ENCODE measurements at regions not wholly inside any gene's neighbourhood (a gene's known extent, or its start where the extent isn't known, plus 50 kb on each side); places are given as distances from the start of the nearest gene placed in this dataset.
"Not testable (repeated sequence)": the region's sequence is repeated elsewhere in the genome, so short reads cannot be mapped to it uniquely, and the experiment has no call there.

GRCh38 chr18:11367351-11367750, 218.0 kb upstream of the PIEZO2 start:
- Histone ChIP-seq H3K27me3 (replicated peaks; ENCODE audit: insufficient read depth) (no peaks in the 10 kb centered on the region), H2AFZ (no peak overlapping the region), H3K79me2 (ENCODE audit: insufficient read depth) (no peaks in the 10 kb centered on the region), H3K9ac (no peak overlapping the region), H3K36me3 (ENCODE audit: low read depth) (no peaks in the 10 kb centered on the region), H3K27ac (no peak overlapping the region), H3F3A (ENCODE audit: insufficient read depth) (no peaks in the 10 kb centered on the region), H3K4me2 (ENCODE audit: unreplicated experiment) (no peak overlapping the region), H3K4me3 (no peak overlapping the region), H4K20me1 (ENCODE audit: insufficient read depth) (no peaks in the 10 kb centered on the region), H3K9me3 (ENCODE audit: low read depth) (no peaks in the 10 kb centered on the region), H3K9me2 (ENCODE audit: insufficient read depth) (no peaks in the 10 kb centered on the region), H3K4me1 (ENCODE audit: insufficient read depth) (no peaks in the 10 kb centered on the region)
- no peak for TF ChIP-seq EZH2 (IDR thresholded peaks at IDR 0.05; ENCODE audit: insufficient read depth, poor library complexity, severe bottlenecking)
- no peak for TF ChIP-seq EZH2phosphoT487 (IDR thresholded peaks at IDR 0.05; ENCODE audit: insufficient read depth, low read depth)
- DNase-seq, result no peak
- in situ Hi-C loops (cut with MboI), result no loop called here

- no peak for DNase-seq
- no peaks in the 10 kb centered on the region for H3K9me3 ChIP-seq (ENCODE audit: low read depth)
- no peaks in the 10 kb centered on the region for H3K9me2 ChIP-seq (ENCODE audit: insufficient read depth)
- no peak overlapping the region for H2AFZ ChIP-seq
- no peak overlapping the region for H3K27ac ChIP-seq
- 76 to 77% methylated on average over 4 of the region's 4 CpGs for WGBS, 2 experiments (ENCODE audit: low coverage in 1 of 2, low lambda C conversion rate in 2 of 2, missing lambda C conversion rate in 2 of 2)
- no peaks in the 10 kb centered on the region for H3K4me1 ChIP-seq (ENCODE audit: insufficient read depth)
- H3K36me3 ChIP-seq (ENCODE audit: low read depth), result no peaks in the 10 kb centered on the region
- H3K4me3 ChIP-seq, result no peak overlapping the region
- in situ Hi-C loops (cut with MboI), result no loop called here
- TF ChIP-seq EZH2 (IDR thresholded peaks at IDR 0.05; ENCODE audit: insufficient read depth, poor library complexity, severe bottlenecking), result no peak
- no peak for TF ChIP-seq EZH2phosphoT487 (IDR thresholded peaks at IDR 0.05; ENCODE audit: insufficient read depth, low read depth)
- H3K9ac ChIP-seq, result no peak overlapping the region
- no peak overlapping the region for H3K4me2 ChIP-seq (ENCODE audit: unreplicated experiment)
- no peaks in the 10 kb centered on the region for H3F3A ChIP-seq (ENCODE audit: insufficient read depth)
- H4K20me1 ChIP-seq (ENCODE audit: insufficient read depth), result no peaks in the 10 kb centered on the region
- H3K27me3 ChIP-seq (replicated peaks; ENCODE audit: insufficient read depth), result no peaks in the 10 kb centered on the region
- no peaks in the 10 kb centered on the region for H3K79me2 ChIP-seq (ENCODE audit: insufficient read depth)
Measured at GRCh38 chr18:11366410-11366809, 217.0 kb upstream of the PIEZO2 start.

GRCh38 chr18:11362856-11363255, 213.5 kb upstream of the PIEZO2 start:
- WGBS, 2 experiments (ENCODE audit: low coverage in 1 of 2, low lambda C conversion rate in 2 of 2, missing lambda C conversion rate in 2 of 2), result 94% methylated on average over 1 of the region's 1 CpG

GRCh38 chr18:11361862-11362261, 212.5 kb upstream of the PIEZO2 start:
- H3K9me2 ChIP-seq (ENCODE audit: insufficient read depth), result not testable (repeated sequence)

More at GRCh38 chr18:11362856-11363255, 213.5 kb upstream of the PIEZO2 start:
- H3K9me3 ChIP-seq (ENCODE audit: low read depth), result no peaks in the 10 kb centered on the region
- H4K20me1 ChIP-seq (ENCODE audit: insufficient read depth), result no peaks in the 10 kb centered on the region
- H3K9me2 ChIP-seq (ENCODE audit: insufficient read depth), result no peaks in the 10 kb centered on the region
- no peaks in the 10 kb centered on the region for H3K79me2 ChIP-seq (ENCODE audit: insufficient read depth)
- no peaks in the 10 kb centered on the region for H3K36me3 ChIP-seq (ENCODE audit: low read depth)
- no peak overlapping the region for H3K4me3 ChIP-seq
- H3K27ac ChIP-seq, result no peak overlapping the region
- no peaks in the 10 kb centered on the region for H3K27me3 ChIP-seq (replicated peaks; ENCODE audit: insufficient read depth)
- no peak for DNase-seq
- in situ Hi-C loops (cut with MboI), result no loop called here
- no peak overlapping the region for H2AFZ ChIP-seq
- no peaks in the 10 kb centered on the region for H3F3A ChIP-seq (ENCODE audit: insufficient read depth)
- TF ChIP-seq EZH2phosphoT487 (IDR thresholded peaks at IDR 0.05; ENCODE audit: insufficient read depth, low read depth) (no peak), EZH2 (IDR thresholded peaks at IDR 0.05; ENCODE audit: insufficient read depth, poor library complexity, severe bottlenecking) (no peak)
- H3K4me2 ChIP-seq (ENCODE audit: unreplicated experiment), result no peak overlapping the region
- no peak overlapping the region for H3K9ac ChIP-seq
- H3K4me1 ChIP-seq (ENCODE audit: insufficient read depth), result no peaks in the 10 kb centered on the region

GRCh38 chr18:11357678-11358077, 208.3 kb upstream of the PIEZO2 start:
- Histone ChIP-seq H3K36me3 (ENCODE audit: low read depth) (no peaks in the 10 kb centered on the region), H3K79me2 (ENCODE audit: insufficient read depth) (no peaks in the 10 kb centered on the region), H3K27ac (no peak overlapping the region), H3F3A (ENCODE audit: insufficient read depth) (no peaks in the 10 kb centered on the region), H3K27me3 (replicated peaks; ENCODE audit: insufficient read depth) (no peaks in the 10 kb centered on the region), H2AFZ (no peak overlapping the region), H3K4me1 (ENCODE audit: insufficient read depth) (no peaks in the 10 kb centered on the region), H3K9ac (no peak overlapping the region), H3K9me3 (ENCODE audit: low read depth) (no peaks in the 10 kb centered on the region), H3K9me2 (ENCODE audit: insufficient read depth) (no peaks in the 10 kb centered on the region), H3K4me3 (no peak overlapping the region), H4K20me1 (ENCODE audit: insufficient read depth) (no peaks in the 10 kb centered on the region), H3K4me2 (ENCODE audit: unreplicated experiment) (no peak overlapping the region)
- no peak for DNase-seq
- TF ChIP-seq EZH2 (IDR thresholded peaks at IDR 0.05; ENCODE audit: insufficient read depth, poor library complexity, severe bottlenecking) (no peak), EZH2phosphoT487 (IDR thresholded peaks at IDR 0.05; ENCODE audit: insufficient read depth, low read depth) (no peak)
- 97 to 100% methylated on average over 1 of the region's 1 CpG for WGBS, 2 experiments (ENCODE audit: low coverage in 1 of 2, low lambda C conversion rate in 2 of 2, missing lambda C conversion rate in 2 of 2)
- in situ Hi-C loops (cut with MboI), result no loop called here

More at GRCh38 chr18:11361862-11362261, 212.5 kb upstream of the PIEZO2 start:
- in situ Hi-C loops (cut with MboI); H3K79me2 ChIP-seq (ENCODE audit: insufficient read depth); H3K4me2 ChIP-seq (ENCODE audit: unreplicated experiment); H3K27me3 ChIP-seq (replicated peaks; ENCODE audit: insufficient read depth); H3F3A ChIP-seq (ENCODE audit: insufficient read depth); H3K9ac ChIP-seq; H3K36me3 ChIP-seq (ENCODE audit: low read depth); H3K9me3 ChIP-seq (ENCODE audit: low read depth); H2AFZ ChIP-seq; H3K4me1 ChIP-seq (ENCODE audit: insufficient read depth); H4K20me1 ChIP-seq (ENCODE audit: insufficient read depth); DNase-seq; H3K4me3 ChIP-seq; H3K27ac ChIP-seq: not testable (repeated sequence)
- 89 to 99% methylated on average over 6 of the region's 6 CpGs for WGBS, 2 experiments (ENCODE audit: low coverage in 1 of 2, low lambda C conversion rate in 2 of 2, missing lambda C conversion rate in 2 of 2)

GRCh38 chr18:11344576-11344975, 195.2 kb upstream of the PIEZO2 start:
- in situ Hi-C loops (cut with MboI); H4K20me1 ChIP-seq (ENCODE audit: insufficient read depth): not testable (repeated sequence)
- WGBS, 2 experiments (ENCODE audit: low coverage in 1 of 2, low lambda C conversion rate in 2 of 2, missing lambda C conversion rate in 2 of 2), result 77 to 90% methylated on average over 8 to 18 of the region's 18 CpGs

More at GRCh38 chr18:11344576-11344975, 195.2 kb upstream of the PIEZO2 start:
- not testable (repeated sequence) for H3K27me3 ChIP-seq (replicated peaks; ENCODE audit: insufficient read depth); H3F3A ChIP-seq (ENCODE audit: insufficient read depth); H3K27ac ChIP-seq; H2AFZ ChIP-seq; H3K4me1 ChIP-seq (ENCODE audit: insufficient read depth); DNase-seq; H3K9me3 ChIP-seq (ENCODE audit: low read depth); H3K4me3 ChIP-seq; H3K9ac ChIP-seq; H3K79me2 ChIP-seq (ENCODE audit: insufficient read depth); H3K9me2 ChIP-seq (ENCODE audit: insufficient read depth); H3K4me2 ChIP-seq (ENCODE audit: unreplicated experiment); H3K36me3 ChIP-seq (ENCODE audit: low read depth)

Measured in GM23248 (cell line).